NCI-H345 treated with DMSO at 0.1 percent for 48 hours (cell line): ENCODE measurements at regions not wholly inside any gene's neighbourhood (a gene's known extent, or its start where the extent isn't known, plus 50 kb on each side); places are given as distances from the start of the nearest gene placed in this dataset.

ENCODE experiments used
- DNase-seq: peaks from one replicate; lab custom pipeline; 2025; ENCODE audit not compliant: unreplicated experiment; lab: John Stamatoyannopoulos, UW

DNA sequence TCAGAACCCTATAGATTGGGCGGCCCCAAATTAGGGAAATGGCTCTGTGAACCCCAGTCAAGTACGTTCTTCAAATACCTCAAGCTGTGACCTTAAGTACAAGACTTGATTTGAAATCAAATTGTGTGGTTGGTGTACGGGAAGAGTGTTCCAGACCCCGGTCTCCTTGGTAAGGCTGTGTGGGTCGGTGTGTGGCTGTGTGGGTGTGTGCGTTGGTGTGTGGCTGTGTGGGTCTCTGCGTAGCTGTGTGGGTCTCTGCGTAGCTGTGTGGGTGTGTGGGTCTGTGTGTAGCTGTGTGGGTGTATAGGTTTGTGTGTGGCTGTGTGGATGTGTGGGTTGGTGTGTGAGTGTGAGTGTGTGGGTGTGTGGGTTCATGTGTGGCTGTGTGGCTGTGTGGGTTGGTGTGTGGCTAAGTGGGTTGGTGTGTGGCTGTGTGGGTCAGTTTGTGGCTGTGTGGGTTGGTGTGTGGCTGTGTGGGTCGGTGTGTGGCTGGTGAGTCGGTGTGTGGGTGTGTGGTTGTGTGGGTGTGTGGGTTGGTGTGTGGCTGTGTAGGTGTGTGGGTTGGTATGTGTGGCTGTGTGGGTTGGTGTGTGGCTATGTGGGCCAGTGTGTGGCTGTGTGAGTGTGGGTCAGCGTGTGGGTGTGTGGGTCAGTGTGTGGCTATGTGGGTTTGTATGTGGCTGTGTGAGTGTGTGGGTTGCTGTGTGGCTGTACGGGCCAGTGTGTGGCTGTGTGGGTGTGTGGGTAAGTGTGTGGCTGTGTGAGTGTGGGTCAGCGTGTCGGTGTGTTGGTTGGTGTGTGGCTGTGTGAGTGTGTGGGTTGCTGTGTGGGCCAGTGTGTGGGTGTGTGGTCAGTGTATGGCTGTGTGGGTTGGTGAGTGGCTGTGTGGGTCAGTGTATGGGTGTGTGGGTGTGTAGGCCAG lies 238.7 kb upstream of the ZFHX3 start:
- DNase-seq: no peak

DNA sequence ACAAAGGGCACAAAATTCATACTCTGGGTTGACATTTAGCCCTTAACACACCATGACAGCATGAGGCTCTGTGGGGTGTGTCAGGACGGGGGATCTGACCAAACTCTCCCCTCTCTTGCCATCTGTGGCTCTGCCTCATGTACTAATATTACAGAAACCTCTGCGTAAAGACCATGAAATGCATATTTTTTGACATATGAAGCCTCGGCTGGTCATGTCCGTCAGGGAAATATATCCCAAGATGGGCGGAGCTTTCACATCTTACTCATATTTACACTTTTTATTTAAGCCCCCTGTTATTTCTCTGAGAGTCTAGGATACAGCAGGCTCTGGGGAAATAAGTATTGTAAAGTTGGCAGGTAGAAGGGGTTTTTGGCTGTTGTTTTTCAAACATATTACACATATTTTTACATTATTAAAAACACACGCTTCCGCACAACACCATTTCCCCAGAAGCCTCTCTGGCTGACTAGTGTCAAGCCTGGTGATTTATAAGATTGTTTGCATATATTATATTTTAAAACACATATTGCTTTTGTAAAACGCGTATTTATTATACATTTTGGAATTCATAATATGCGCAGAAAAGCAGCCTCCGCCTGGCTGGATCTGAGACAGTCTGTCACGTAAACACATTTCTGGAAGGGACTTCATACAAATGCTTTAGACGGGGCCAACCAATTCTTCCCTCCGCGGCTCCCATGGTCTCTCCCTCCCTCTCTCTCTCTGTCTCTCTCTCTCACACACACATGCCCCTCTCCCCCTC lies 237.7 kb upstream of the ZFHX3 start:
- DNase-seq: no peak

GRCh38 chr16:73280388-73280787 lies 232.5 kb upstream of the ZFHX3 start:
- no peak for DNase-seq

- no peak for DNase-seq
These were observed 231.5 kb upstream of the ZFHX3 start for GRCh38 chr16:73279451-73279850.

DNA sequence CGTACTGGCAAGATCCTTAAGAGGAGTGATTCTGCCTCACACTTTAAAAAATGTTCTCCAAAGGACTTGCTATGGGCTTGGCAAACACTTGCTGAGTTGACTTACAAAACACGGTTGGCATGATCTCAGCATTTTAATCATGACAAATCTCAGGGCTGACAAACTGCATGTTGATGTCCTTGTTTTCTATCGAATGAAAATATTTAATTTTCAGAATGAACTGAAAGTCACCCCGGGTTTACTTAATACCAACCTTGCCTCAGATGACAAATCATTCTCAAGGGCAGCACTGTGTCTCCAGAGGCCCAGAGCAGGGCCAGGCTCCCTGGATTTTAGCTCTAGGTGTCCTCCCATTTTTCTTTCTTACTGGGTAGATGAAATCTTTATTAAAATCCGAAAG lies 229.1 kb upstream of the ZFHX3 start:
- no peak for DNase-seq

DNA sequence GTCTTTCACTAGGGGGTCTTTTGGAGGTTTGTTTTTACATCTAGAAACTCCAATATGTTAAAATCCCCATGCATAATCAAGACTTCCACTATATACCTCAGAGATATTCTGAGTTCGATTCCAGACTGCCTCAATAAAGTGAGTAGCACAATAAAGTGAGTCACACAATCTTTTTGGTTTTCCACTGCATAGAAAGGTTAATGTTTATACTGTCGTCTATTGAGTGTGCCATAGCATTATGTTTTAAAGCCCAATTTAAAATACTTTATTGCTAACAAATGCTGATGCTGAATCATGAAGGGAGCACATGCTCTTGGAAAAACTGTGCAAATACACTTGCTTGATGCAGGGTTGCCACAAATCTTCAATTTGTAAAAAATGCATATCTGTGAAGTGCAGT lies 227.5 kb upstream of the ZFHX3 start:
- no peak for DNase-seq

GRCh38 chr16:73275024-73275423 lies 227.1 kb upstream of the ZFHX3 start:
- no peak for DNase-seq

DNA sequence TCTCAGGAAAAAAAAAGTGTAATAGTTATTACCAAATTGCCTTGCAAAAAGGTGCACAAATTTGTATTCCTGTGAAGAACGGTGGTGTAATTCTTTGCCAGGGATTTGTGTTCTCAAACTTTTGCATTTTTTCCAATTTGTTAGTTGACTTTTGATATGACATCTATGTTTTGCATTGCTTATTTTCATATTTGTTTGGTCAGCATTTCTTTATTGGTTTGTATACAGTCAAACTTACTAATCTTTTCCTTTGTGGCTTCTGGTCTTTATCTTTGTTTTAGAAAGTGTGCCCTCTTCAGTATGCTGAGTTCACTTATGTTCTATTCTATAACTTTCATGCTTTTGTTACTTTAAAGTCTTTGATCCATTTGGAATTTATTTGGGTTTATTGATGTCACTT lies 226.2 kb upstream of the ZFHX3 start:
- DNase-seq: no peak

- DNase-seq: peak; percentile 23
These were observed 220.6 kb upstream of the ZFHX3 start for GRCh38 chr16:73268366-73268993.

GRCh38 chr16:73265935-73266334 lies 218.0 kb upstream of the ZFHX3 start:
- DNase-seq: no peak

DNA sequence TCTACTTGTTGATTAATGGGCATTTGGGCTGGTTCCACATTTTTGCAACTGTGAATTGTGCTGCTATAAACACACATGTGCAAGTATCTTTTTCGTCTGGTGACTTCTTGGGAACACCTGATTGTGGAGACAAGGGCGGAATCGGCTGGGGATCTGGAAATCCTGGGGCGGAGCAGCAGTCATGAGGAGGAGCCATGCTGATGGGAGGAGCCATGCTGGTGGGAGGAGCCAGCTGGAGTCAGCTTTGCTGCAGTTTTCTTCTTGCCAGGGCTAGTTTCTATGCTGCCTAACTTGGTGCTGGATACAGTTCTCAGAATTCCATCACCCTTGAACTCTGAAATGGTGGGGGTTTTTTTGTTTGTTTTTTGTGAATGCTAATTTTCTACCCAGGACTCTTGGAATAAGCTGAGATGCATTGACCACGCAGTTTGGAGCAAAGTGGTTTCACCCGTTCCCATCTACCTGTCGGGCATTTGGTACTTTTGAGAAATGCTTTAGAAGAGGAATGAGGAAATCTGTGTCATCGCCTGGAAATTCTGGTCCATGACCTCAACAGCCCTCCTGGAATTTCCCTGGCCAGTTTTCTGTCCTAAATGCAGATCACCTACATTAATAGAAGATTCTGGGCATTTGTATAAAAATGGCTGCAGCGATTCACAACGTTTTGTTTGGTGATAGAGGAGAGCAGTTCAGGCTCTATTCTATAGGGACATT lies 217.4 kb upstream of the ZFHX3 start:
- no peak for DNase-seq

DNA sequence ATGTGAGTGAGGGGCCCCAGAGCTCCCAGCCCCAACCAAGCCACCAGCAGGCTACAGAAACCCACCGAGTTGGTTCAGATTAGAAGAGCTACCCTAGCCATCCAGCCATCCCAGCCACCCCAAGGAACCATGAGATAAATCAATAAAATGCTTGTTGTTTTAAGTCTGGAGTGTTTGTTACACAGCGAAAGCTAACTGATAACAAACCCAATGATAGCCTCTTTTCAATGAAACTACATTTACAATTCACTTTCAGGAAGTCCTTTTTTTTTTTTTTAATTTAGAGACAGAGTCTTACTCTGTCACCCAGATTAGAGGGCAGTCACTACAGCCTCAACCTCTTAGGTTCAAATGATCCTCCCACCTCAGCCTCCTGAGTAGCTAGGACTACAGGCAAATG lies 215.0 kb upstream of the ZFHX3 start:
- DNase-seq: no peak

DNA sequence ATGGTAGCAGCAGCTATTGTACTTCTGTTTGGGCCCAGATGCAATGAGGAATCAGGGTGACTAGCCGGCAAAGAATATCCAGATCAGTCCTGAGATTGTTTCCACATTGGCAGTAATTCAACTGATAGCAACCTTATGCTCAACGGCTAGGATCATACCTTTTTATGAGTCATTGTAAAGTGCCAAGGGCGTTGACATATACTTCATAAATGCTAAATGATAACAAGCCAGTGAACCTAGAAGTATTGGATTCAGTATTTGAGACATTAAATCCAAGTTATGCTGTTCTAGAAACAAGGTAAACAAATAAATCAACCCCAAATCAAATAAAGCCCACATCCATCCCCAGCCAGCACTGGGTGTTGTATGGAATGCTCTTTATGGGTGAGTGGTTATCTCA lies 207.1 kb upstream of the ZFHX3 start:
- DNase-seq: no peak

DNA sequence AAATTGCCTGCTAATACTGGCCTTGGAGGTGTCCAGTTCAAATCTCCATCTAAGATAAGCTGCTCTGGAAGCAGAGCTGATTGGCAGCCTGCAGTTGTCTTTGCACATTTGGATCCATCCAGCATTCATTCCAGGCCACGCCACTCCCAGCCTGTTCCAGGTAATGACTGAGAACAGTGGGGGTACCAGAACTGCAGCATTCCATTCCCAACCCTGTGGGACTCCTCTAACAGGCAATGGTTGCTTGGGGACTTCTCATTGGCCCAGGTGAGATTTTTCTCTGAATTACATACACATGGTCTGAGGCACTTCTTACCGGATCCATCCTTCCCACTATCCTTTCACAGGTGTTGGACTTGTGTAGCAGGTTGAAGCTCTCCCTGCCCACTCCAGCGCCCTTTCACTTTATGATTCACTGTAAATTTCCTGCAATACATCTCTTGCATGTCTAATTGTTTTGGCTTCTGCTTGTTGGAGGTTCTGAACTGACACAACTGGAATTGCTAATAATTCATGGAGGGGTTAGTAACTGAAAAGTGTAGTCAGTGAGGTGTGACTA lies 206.1 kb upstream of the ZFHX3 start:
- DNase-seq: no peak

GRCh38 chr16:73252446-73252845 lies 204.5 kb upstream of the ZFHX3 start:
- DNase-seq: no peak

- no peak for DNase-seq
These were observed 203.7 kb upstream of the ZFHX3 start for GRCh38 chr16:73251608-73252007.

DNA sequence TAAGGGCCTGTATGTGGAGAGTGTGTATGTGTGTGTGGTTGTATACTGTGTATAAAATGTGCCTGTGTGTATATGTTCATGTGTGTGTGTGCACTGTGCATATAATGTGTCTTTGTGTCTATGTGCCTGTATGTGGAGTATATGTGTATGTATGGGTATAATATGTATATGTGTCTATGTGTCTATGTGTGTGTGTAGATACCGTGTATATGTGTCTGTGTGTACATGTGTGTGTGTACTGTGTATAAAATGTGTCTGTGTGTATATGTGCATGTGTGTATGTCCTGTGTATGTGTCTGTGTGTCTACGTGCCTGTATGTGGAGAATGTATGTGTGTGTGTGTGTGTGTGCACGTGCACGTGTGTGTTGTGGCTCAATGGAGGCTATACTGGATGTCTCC lies 200.4 kb upstream of the ZFHX3 start:
- DNase-seq: no peak

- DNase-seq: no peak
These were observed 193.0 kb upstream of the ZFHX3 start for GRCh38 chr16:73240920-73241319.

- no peak for DNase-seq
These were observed 189.7 kb upstream of the ZFHX3 start for GRCh38 chr16:73237601-73238000.

DNA sequence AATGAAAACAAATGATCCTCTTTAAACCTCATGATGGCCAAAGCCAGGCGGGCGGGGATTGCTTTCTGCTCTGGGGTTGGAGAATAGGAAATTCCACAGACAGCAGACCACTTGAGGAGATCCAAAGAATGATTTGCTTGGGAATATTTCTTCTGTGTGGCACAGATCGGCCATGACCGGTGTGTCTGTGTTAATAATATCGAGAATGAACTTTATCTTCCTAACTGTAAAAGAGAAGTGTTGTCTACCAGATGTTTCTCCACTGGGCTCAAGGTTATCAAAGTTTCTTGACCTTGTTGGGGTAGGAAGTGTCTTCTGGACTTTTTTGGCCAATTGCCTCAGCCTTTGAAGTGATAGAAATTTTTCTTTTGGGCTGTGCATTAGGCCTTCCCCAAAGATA lies 186.6 kb upstream of the ZFHX3 start:
- DNase-seq: no peak

- DNase-seq: no peak
These were observed 186.0 kb upstream of the ZFHX3 start for GRCh38 chr16:73233846-73234424.
